Kidney capillary endothelial cell (primary cell): ENCODE measurements at regions not wholly inside any gene's neighbourhood (a gene's known extent, or its start where the extent isn't known, plus 50 kb on each side); places are given as distances from the start of the nearest gene placed in this dataset.
"Not testable (repeated sequence)": the region's sequence is repeated elsewhere in the genome, so short reads cannot be mapped to it uniquely, and the experiment has no call there.

Source experiments
- DNase-seq: peaks from one replicate; pipeline ENCODE4 v3.0.0-alpha.2; 2018; ENCODE audit warnings: low spot score

- no peak for DNase-seq
Measured at GRCh38 chr14:27253966-27254365, 656.1 kb upstream of the NOVA1 start.

- no peak for DNase-seq
Measured at GRCh38 chr14:27256805-27257204, 659.0 kb upstream of the NOVA1 start.

GRCh38 chr14:27267876-27268275 lies 670.0 kb upstream of the NOVA1 start:
- no peak for DNase-seq

GRCh38 chr14:27270716-27271115 lies 672.9 kb upstream of the NOVA1 start:
- no peak for DNase-seq

- no peak for DNase-seq
Measured at GRCh38 chr14:27278341-27278740, 680.5 kb upstream of the NOVA1 start.

GRCh38 chr14:27305441-27305945 lies 707.7 kb upstream of the NOVA1 start:
- no peak for DNase-seq

GRCh38 chr14:27312730-27313129 lies 714.9 kb upstream of the NOVA1 start:
- not testable (repeated sequence) for DNase-seq

GRCh38 chr14:27314231-27314630 lies 716.4 kb upstream of the NOVA1 start:
- DNase-seq: no peak

- DNase-seq: no peak
Measured at GRCh38 chr14:27315477-27315876, 717.6 kb upstream of the NOVA1 start.

- DNase-seq: no peak
Measured at GRCh38 chr14:27315947-27316346, 718.1 kb upstream of the NOVA1 start.

GRCh38 chr14:27318774-27319420 lies 721.1 kb upstream of the NOVA1 start:
- DNase-seq: no peak

- no peak for DNase-seq
Measured at GRCh38 chr14:27320261-27320660, 722.4 kb upstream of the NOVA1 start.

- no peak for DNase-seq
Measured at GRCh38 chr14:27327095-27327494, 729.3 kb upstream of the NOVA1 start.

GRCh38 chr14:27338012-27338411 lies 740.2 kb upstream of the NOVA1 start:
- DNase-seq: no peak

GRCh38 chr14:27363036-27363435 lies 765.2 kb upstream of the NOVA1 start:
- not testable (repeated sequence) for DNase-seq

GRCh38 chr14:27366596-27366995 lies 768.8 kb upstream of the NOVA1 start:
- DNase-seq: peak; percentile 22

GRCh38 chr14:27367345-27367744 lies 769.5 kb upstream of the NOVA1 start:
- DNase-seq: no peak

GRCh38 chr14:27370074-27370473 lies 772.2 kb upstream of the NOVA1 start:
- no peak for DNase-seq

GRCh38 chr14:27370775-27371174 lies 772.9 kb upstream of the NOVA1 start:
- DNase-seq: no peak

- DNase-seq: no peak
Measured at GRCh38 chr14:27371209-27371608, 773.4 kb upstream of the NOVA1 start.

GRCh38 chr14:27371868-27372267 lies 774.0 kb upstream of the NOVA1 start:
- no peak for DNase-seq

- DNase-seq: no peak
Measured at GRCh38 chr14:27372771-27373170, 774.9 kb upstream of the NOVA1 start.

- no peak for DNase-seq
Measured at GRCh38 chr14:27384124-27384523, 786.3 kb upstream of the NOVA1 start.

- no peak for DNase-seq
Measured at GRCh38 chr14:27386391-27386790, 788.6 kb upstream of the NOVA1 start.
